Neural progenitor cell (in vitro differentiated cells): ENCODE measurements at regions not wholly inside any gene's neighbourhood (a gene's known extent, or its start where the extent isn't known, plus 50 kb on each side); places are given as distances from the start of the nearest gene placed in this dataset.

Experiments
- EZH2 ChIP-seq: fragments of 200-600 bp; sonication (generic); IDR thresholded peaks from 2 replicates; pipeline ENCODE4 v1.6.1; 2017; ENCODE audit warnings: antibody characterized with exemption, mild to moderate bottlenecking, moderate library complexity
- TF ChIP-seq, protein P1 (sequence below): fragments of 200-600 bp; sonication (generic); IDR thresholded peaks from 2 replicates; pipeline ENCODE4 v1.5.1; 2017; ENCODE audit warnings: antibody characterized with exemption, mild to moderate bottlenecking

DNA sequence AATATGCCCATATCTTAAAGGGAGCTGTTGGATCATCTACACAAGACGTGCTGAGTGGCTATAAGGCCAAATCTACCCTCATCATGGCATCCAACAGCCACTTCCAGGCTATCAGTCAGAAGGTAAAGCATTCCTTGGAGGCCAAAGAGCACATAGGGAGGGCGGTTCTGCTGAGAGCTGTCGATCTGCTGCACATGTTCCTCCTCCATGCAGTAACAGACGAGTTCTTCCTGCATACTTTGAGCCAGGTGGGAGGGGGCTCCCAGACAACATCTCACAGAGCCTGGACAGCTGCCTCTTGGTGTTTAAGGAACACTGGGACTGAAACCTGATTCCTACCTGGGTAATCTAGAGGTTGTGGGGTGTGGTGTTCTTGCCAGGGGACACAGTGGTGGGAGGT, 93.3 kb upstream of the RAI14 start:
- TF ChIP-seq, protein P1, sequence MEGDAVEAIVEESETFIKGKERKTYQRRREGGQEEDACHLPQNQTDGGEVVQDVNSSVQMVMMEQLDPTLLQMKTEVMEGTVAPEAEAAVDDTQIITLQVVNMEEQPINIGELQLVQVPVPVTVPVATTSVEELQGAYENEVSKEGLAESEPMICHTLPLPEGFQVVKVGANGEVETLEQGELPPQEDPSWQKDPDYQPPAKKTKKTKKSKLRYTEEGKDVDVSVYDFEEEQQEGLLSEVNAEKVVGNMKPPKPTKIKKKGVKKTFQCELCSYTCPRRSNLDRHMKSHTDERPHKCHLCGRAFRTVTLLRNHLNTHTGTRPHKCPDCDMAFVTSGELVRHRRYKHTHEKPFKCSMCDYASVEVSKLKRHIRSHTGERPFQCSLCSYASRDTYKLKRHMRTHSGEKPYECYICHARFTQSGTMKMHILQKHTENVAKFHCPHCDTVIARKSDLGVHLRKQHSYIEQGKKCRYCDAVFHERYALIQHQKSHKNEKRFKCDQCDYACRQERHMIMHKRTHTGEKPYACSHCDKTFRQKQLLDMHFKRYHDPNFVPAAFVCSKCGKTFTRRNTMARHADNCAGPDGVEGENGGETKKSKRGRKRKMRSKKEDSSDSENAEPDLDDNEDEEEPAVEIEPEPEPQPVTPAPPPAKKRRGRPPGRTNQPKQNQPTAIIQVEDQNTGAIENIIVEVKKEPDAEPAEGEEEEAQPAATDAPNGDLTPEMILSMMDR = no peak
- no peak for TF ChIP-seq EZH2
